Endothelial cell (in vitro differentiated cells): ENCODE measurements at regions not wholly inside any gene's neighbourhood (a gene's known extent, or its start where the extent isn't known, plus 50 kb on each side); places are given as distances from the start of the nearest gene placed in this dataset.

ENCODE experiments used
- DNase-seq: peaks from one replicate; pipeline ENCODE4 v3.0.0; 2021; ENCODE audit warnings: low spot score
- H3K27ac Mint-ChIP-seq: one replicate; pipeline ENCODE4 v1.8.0; 2021; ENCODE audit warnings: mixed read lengths, inconsistent platforms; ENCODE audit not compliant: unreplicated experiment
- H3K27me3 Mint-ChIP-seq: one replicate; pipeline ENCODE4 v1.8.0; 2021; ENCODE audit warnings: mild to moderate bottlenecking, moderate library complexity, mixed read lengths, inconsistent platforms; ENCODE audit not compliant: unreplicated experiment
- H3K36me3 Mint-ChIP-seq: one replicate; pipeline ENCODE4 v1.8.0; 2021; ENCODE audit warnings: mild to moderate bottlenecking, low read depth, mixed read lengths, inconsistent platforms; ENCODE audit not compliant: unreplicated experiment
- H3K4me1 Mint-ChIP-seq: one replicate; pipeline ENCODE4 v1.8.0; 2021; ENCODE audit warnings: mild to moderate bottlenecking, mixed read lengths, inconsistent platforms; ENCODE audit not compliant: unreplicated experiment
- H3K4me3 Mint-ChIP-seq: one replicate; pipeline ENCODE4 v1.8.0; 2021; ENCODE audit warnings: mild to moderate bottlenecking, mixed read lengths, inconsistent platforms; ENCODE audit not compliant: unreplicated experiment
- H3K9me3 Mint-ChIP-seq: one replicate; pipeline ENCODE4 v1.8.0; 2021; ENCODE audit warnings: mixed read lengths, inconsistent platforms; ENCODE audit not compliant: unreplicated experiment
- CTCF ChIP-seq: fragments of 200-600 bp; sonication (generic); IDR thresholded peaks from one replicate; pipeline ENCODE4 v1.5.0; 2021; ENCODE audit warnings: antibody characterized with exemption; ENCODE audit not compliant: unreplicated experiment

GRCh38 chr1:214989341-214989740 is 93.2 kb upstream of the KCNK2 start:
- peaks cover 3% of the 10 kb centered on the region for H3K27me3 Mint-ChIP-seq
- no peak for TF ChIP-seq CTCF
- H3K9me3 Mint-ChIP-seq, result no peaks in the 10 kb centered on the region
- peaks cover 8% of the 10 kb centered on the region for H3K4me1 Mint-ChIP-seq
- DNase-seq, result no peak
- H3K27ac Mint-ChIP-seq, result no peak overlapping the region
- no peaks in the 10 kb centered on the region for H3K36me3 Mint-ChIP-seq
- no peak overlapping the region for H3K4me3 Mint-ChIP-seq

- no peak for TF ChIP-seq CTCF
- Mint-ChIP-seq H3K27ac (no peak overlapping the region), H3K36me3 (no peaks in the 10 kb centered on the region), H3K4me3 (no peak overlapping the region), H3K9me3 (no peaks in the 10 kb centered on the region), H3K27me3 (peaks cover 3% of the 10 kb centered on the region), H3K4me1 (peaks cover 8% of the 10 kb centered on the region)
- no peak for DNase-seq
Observed at GRCh38 chr1:214990619-214991018, 91.9 kb upstream of the KCNK2 start.

GRCh38 chr1:214991691-214992315 is 90.7 kb upstream of the KCNK2 start:
- Mint-ChIP-seq H3K9me3 (no peaks in the 10 kb centered on the region), H3K27me3 (peaks cover 1% of the 10 kb centered on the region), H3K4me3 (no peak overlapping the region), H3K27ac (no peak overlapping the region), H3K36me3 (no peaks in the 10 kb centered on the region), H3K4me1 (peaks cover 8% of the 10 kb centered on the region)
- DNase-seq, result no peak
- TF ChIP-seq CTCF, result no peak

GRCh38 chr1:214993419-214993818 is 89.1 kb upstream of the KCNK2 start:
- no peaks in the 10 kb centered on the region for H3K9me3 Mint-ChIP-seq
- no peak overlapping the region for H3K4me3 Mint-ChIP-seq
- H3K4me1 Mint-ChIP-seq, result peaks cover 8% of the 10 kb centered on the region
- H3K27me3 Mint-ChIP-seq, result peaks cover 1% of the 10 kb centered on the region
- DNase-seq, result no peak
- H3K36me3 Mint-ChIP-seq, result no peaks in the 10 kb centered on the region
- no peak overlapping the region for H3K27ac Mint-ChIP-seq
- no peak for TF ChIP-seq CTCF

- no peaks in the 10 kb centered on the region for H3K9me3 Mint-ChIP-seq
- no peaks in the 10 kb centered on the region for H3K4me1 Mint-ChIP-seq
- no peak overlapping the region for H3K27ac Mint-ChIP-seq
- no peak for DNase-seq
- no peak for TF ChIP-seq CTCF
- no peak overlapping the region for H3K4me3 Mint-ChIP-seq
- H3K27me3 Mint-ChIP-seq, result no peaks in the 10 kb centered on the region
- H3K36me3 Mint-ChIP-seq, result no peaks in the 10 kb centered on the region
Observed at GRCh38 chr1:214997685-214998084, 84.9 kb upstream of the KCNK2 start.
